GM19324 (cell line): ENCODE measurements at regions not wholly inside any gene's neighbourhood (a gene's known extent, or its start where the extent isn't known, plus 50 kb on each side); places are given as distances from the start of the nearest gene placed in this dataset.
"Not testable (repeated sequence)": the region's sequence is repeated elsewhere in the genome, so short reads cannot be mapped to it uniquely, and the experiment has no call there.

ENCODE experiments used
- ATAC-seq: cut with Tn5 transposase; IDR thresholded peaks from one replicate; pipeline ENCODE4 v1.9.1; 2021; ENCODE audit warnings: mild to moderate bottlenecking, moderate library complexity; ENCODE audit not compliant: unreplicated experiment, low FRiP score

GRCh38 chr7:69502358-69502757 is 95.9 kb upstream of the AUTS2 start:
- ATAC-seq: no peak

- no peak for ATAC-seq
Observed at GRCh38 chr7:69504733-69505420, 93.4 kb upstream of the AUTS2 start.

- no peak for ATAC-seq
Observed at GRCh38 chr7:69508736-69509135, 89.5 kb upstream of the AUTS2 start.

GRCh38 chr7:69510114-69510513 is 88.2 kb upstream of the AUTS2 start:
- ATAC-seq: no peak

- no peak for ATAC-seq
Observed at GRCh38 chr7:69515495-69516212, 82.6 kb upstream of the AUTS2 start.

- no peak for ATAC-seq
Observed at GRCh38 chr7:69516238-69516820, 81.9 kb upstream of the AUTS2 start.

GRCh38 chr7:69517985-69518704 is 80.1 kb upstream of the AUTS2 start:
- no peak for ATAC-seq

GRCh38 chr7:69518705-69519077 is 79.6 kb upstream of the AUTS2 start:
- ATAC-seq: no peak

- no peak for ATAC-seq
Observed at GRCh38 chr7:69526570-69526969, 71.7 kb upstream of the AUTS2 start.

GRCh38 chr7:69527706-69528105 is 70.6 kb upstream of the AUTS2 start:
- no peak for ATAC-seq

GRCh38 chr7:69531050-69531449 is 67.2 kb upstream of the AUTS2 start:
- no peak for ATAC-seq

GRCh38 chr7:69534461-69535041 is 63.7 kb upstream of the AUTS2 start:
- ATAC-seq: no peak

- ATAC-seq: no peak
Observed at GRCh38 chr7:69537691-69538090, 60.6 kb upstream of the AUTS2 start.

- no peak for ATAC-seq
Observed at GRCh38 chr7:69539531-69539930, 58.7 kb upstream of the AUTS2 start.

GRCh38 chr7:69540287-69540686 is 58.0 kb upstream of the AUTS2 start:
- no peak for ATAC-seq

GRCh38 chr7:69541779-69542432 is 56.4 kb upstream of the AUTS2 start:
- not testable (repeated sequence) for ATAC-seq

- no peak for ATAC-seq
Observed at GRCh38 chr7:69545175-69545574, 53.1 kb upstream of the AUTS2 start.
